ENCODE measurements at regions not wholly inside any gene's neighbourhood (a gene's known extent, or its start where the extent isn't known, plus 50 kb on each side); places are given as distances from the start of the nearest gene placed in this dataset.
"Not testable (repeated sequence)": the region's sequence is repeated elsewhere in the genome, so short reads cannot be mapped to it uniquely, and the experiment has no call there.

GRCh38 chr11:116052603-116053547 is 548.7 kb upstream of the CADM1 start:
- DNase-seq (ENCODE audit: low spot score) = no peak

GRCh38 chr11:116051494-116051893 is 547.3 kb upstream of the CADM1 start:
- no peak for DNase-seq (ENCODE audit: low spot score)

GRCh38 chr11:116049383-116049782 is 545.2 kb upstream of the CADM1 start:
- DNase-seq (ENCODE audit: low spot score) = no peak

GRCh38 chr11:116046127-116046526 is 541.9 kb upstream of the CADM1 start:
- DNase-seq (ENCODE audit: low spot score) = no peak

GRCh38 chr11:116044941-116045340 is 540.7 kb upstream of the CADM1 start:
- DNase-seq (ENCODE audit: low spot score) = no peak

GRCh38 chr11:116044520-116044919 is 540.3 kb upstream of the CADM1 start:
- DNase-seq (ENCODE audit: low spot score) = no peak

GRCh38 chr11:116043857-116044256 is 539.6 kb upstream of the CADM1 start:
- DNase-seq (ENCODE audit: low spot score) = no peak

GRCh38 chr11:116043059-116043458 is 538.8 kb upstream of the CADM1 start:
- DNase-seq (ENCODE audit: low spot score) = not testable (repeated sequence)

- DNase-seq (ENCODE audit: low spot score) = no peak
Measured at GRCh38 chr11:116042146-116042545, 537.9 kb upstream of the CADM1 start.

GRCh38 chr11:116037861-116038260 is 533.6 kb upstream of the CADM1 start:
- no peak for DNase-seq (ENCODE audit: low spot score)

- no peak for DNase-seq (ENCODE audit: low spot score)
Measured at GRCh38 chr11:116035977-116036376, 531.8 kb upstream of the CADM1 start.

- no peak for DNase-seq (ENCODE audit: low spot score)
Measured at GRCh38 chr11:116033931-116034553, 529.8 kb upstream of the CADM1 start.

GRCh38 chr11:116030697-116031331 is 526.6 kb upstream of the CADM1 start:
- no peak for DNase-seq (ENCODE audit: low spot score)

- not testable (repeated sequence) for DNase-seq (ENCODE audit: low spot score)
Measured at GRCh38 chr11:116028506-116028905, 524.3 kb upstream of the CADM1 start.

GRCh38 chr11:115999437-115999836 is 495.2 kb upstream of the CADM1 start:
- DNase-seq (ENCODE audit: low spot score) = no peak

GRCh38 chr11:115996808-115997188 is 492.6 kb upstream of the CADM1 start:
- no peak for DNase-seq (ENCODE audit: low spot score)

- no peak for DNase-seq (ENCODE audit: low spot score)
Measured at GRCh38 chr11:115996125-115996807, 492.1 kb upstream of the CADM1 start.

- DNase-seq (ENCODE audit: low spot score) = no peak
Measured at GRCh38 chr11:115993590-115993989, 489.4 kb upstream of the CADM1 start.

- no peak for DNase-seq (ENCODE audit: low spot score)
Measured at GRCh38 chr11:115990004-115990447, 485.8 kb upstream of the CADM1 start.

GRCh38 chr11:115985896-115986295 is 481.7 kb upstream of the CADM1 start:
- no peak for DNase-seq (ENCODE audit: low spot score)

GRCh38 chr11:115984228-115984627 is 480.0 kb upstream of the CADM1 start:
- DNase-seq (ENCODE audit: low spot score) = no peak

GRCh38 chr11:115982666-115983065 is 478.5 kb upstream of the CADM1 start:
- DNase-seq (ENCODE audit: low spot score) = no peak
